Kidney (tissue), 13 donors: ENCODE measurements at regions not wholly inside any gene's neighbourhood (a gene's known extent, or its start where the extent isn't known, plus 50 kb on each side); places are given as distances from the start of the nearest gene placed in this dataset.
"Not testable (repeated sequence)": the region's sequence is repeated elsewhere in the genome, so short reads cannot be mapped to it uniquely, and the experiment has no call there.

Source experiments
- DNase-seq, 5 donors: peaks; one replicate each; pipeline ENCODE4 v3.0.0-alpha.2; 2013 to 2020
- FAIRE-seq: peaks from 2 replicates; lab custom pipeline; 2012; peaks lifted over from hg19 to GRCh38; lab: Jason Lieb, UNC
- H3K27ac ChIP-seq, 2 donors: one replicate each; pipeline ENCODE4 v1.7.0; 2013; ENCODE audit warnings: low read depth in 2 of 2, low read length in 2 of 2, inconsistent platforms in 1 of 2
- H3K27me3 ChIP-seq: one replicate; pipeline ENCODE4 v1.7.1; 2013; ENCODE audit warnings: low read length, inconsistent platforms; ENCODE audit not compliant: control insufficient read depth, insufficient read depth
- H3K36me3 ChIP-seq, 3 donors: one replicate each; pipeline versions ENCODE4 v1.7.0 to v1.7.1; 2013; ENCODE audit warnings: low read length in 3 of 3, control low read depth in 1 of 3, inconsistent platforms in 1 of 3; ENCODE audit not compliant: insufficient read depth in 3 of 3, control insufficient read depth in 2 of 3
- H3K4me1 ChIP-seq, 3 donors: one replicate each; pipeline versions ENCODE4 v1.7.0 to v1.7.1; 2013; ENCODE audit warnings: low read length in 3 of 3, inconsistent platforms in 1 of 3, low read depth in 1 of 3; ENCODE audit not compliant: control insufficient read depth in 2 of 3, insufficient read depth in 2 of 3
- H3K4me3 ChIP-seq, 3 donors: one replicate each; pipeline versions ENCODE4 v1.7.0 to v1.8.1; 2013; ENCODE audit warnings: low read length in 3 of 3, control low read depth in 1 of 3, inconsistent platforms in 1 of 3
- H3K9ac ChIP-seq, 3 donors: one replicate each; pipeline versions ENCODE4 v1.7.0 to v1.7.1; 2013; ENCODE audit warnings: low read length in 3 of 3, control low read depth in 1 of 3, inconsistent platforms in 1 of 3
- H3K9me3 ChIP-seq, 3 donors: one replicate each; pipeline versions ENCODE4 v1.7.0 to v1.7.1; 2013; ENCODE audit warnings: low read length in 3 of 3, control low read depth in 1 of 3, inconsistent platforms in 1 of 3; ENCODE audit not compliant: control insufficient read depth in 2 of 3, insufficient read depth in 1 of 3
- intact Hi-C: fragments of 100-400 bp; cut with DNase I; formaldehyde crosslinking; loops from one replicate; pipeline ENCODE4 v1.11.1; 2022
- TF ChIP-seq, protein P1 (sequence below): IDR thresholded peaks from 3 replicates; pipeline ENCODE4 v1.5.1; 2012; ENCODE audit warnings: mild to moderate bottlenecking, moderate library complexity, borderline replicate concordance; ENCODE audit not compliant: insufficient read depth; ENCODE audit errors: extremely low read depth
- donor health status: control.
- donor health status: control.
- donor health status: control.
- donor health status: control.
- donor health status: control.
- donor health status: DM: yes; HTN: yes; CAD: no.
- donor health status: Normal renal cell carcinoma (clear cell type).

DNA sequence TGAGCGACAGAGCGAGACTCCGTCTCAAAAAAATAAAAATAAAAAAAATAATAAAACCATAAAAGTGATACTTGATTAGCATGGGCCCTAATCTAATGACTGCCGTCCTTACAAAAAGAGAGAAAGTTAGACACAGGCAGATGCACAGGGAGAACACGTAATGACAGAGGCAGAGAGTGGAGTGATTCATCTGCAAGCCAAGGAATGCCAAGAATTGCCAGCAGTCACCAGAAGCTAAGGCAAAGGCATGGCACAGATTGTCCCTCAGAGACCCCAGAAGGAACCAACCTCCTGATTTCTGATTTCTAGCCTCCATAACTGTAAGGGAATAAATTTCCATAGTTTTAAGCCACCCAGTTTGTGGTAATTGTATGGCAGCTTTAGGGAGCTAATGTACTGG is 79.6 kb upstream of the FREM1 start:
- Histone ChIP-seq H3K4me1 (peaks cover 0 to 5% (median 0%) of the 10 kb centered on the region in 3 donors), H3K4me3 (no peak overlapping the region), H3K27me3 (no peaks in the 10 kb centered on the region), H3K9me3 (no peaks in the 10 kb centered on the region), H3K27ac (no peak overlapping the region), H3K9ac (no peak overlapping the region), H3K36me3 (no peaks in the 10 kb centered on the region)
- TF ChIP-seq, protein P1, sequence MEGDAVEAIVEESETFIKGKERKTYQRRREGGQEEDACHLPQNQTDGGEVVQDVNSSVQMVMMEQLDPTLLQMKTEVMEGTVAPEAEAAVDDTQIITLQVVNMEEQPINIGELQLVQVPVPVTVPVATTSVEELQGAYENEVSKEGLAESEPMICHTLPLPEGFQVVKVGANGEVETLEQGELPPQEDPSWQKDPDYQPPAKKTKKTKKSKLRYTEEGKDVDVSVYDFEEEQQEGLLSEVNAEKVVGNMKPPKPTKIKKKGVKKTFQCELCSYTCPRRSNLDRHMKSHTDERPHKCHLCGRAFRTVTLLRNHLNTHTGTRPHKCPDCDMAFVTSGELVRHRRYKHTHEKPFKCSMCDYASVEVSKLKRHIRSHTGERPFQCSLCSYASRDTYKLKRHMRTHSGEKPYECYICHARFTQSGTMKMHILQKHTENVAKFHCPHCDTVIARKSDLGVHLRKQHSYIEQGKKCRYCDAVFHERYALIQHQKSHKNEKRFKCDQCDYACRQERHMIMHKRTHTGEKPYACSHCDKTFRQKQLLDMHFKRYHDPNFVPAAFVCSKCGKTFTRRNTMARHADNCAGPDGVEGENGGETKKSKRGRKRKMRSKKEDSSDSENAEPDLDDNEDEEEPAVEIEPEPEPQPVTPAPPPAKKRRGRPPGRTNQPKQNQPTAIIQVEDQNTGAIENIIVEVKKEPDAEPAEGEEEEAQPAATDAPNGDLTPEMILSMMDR, result no peak
- no peak for DNase-seq
- intact Hi-C loops, result no loop called here
- no peak for FAIRE-seq

- H3K27ac ChIP-seq, FAIRE-seq, H3K4me1 ChIP-seq, H3K9ac ChIP-seq, H3K9me3 ChIP-seq, DNase-seq, H3K27me3 ChIP-seq, H3K4me3 ChIP-seq, H3K36me3 ChIP-seq, intact Hi-C loops: not testable (repeated sequence)
These were observed 79.1 kb upstream of the FREM1 start for GRCh38 chr9:14989336-14989735.

DNA sequence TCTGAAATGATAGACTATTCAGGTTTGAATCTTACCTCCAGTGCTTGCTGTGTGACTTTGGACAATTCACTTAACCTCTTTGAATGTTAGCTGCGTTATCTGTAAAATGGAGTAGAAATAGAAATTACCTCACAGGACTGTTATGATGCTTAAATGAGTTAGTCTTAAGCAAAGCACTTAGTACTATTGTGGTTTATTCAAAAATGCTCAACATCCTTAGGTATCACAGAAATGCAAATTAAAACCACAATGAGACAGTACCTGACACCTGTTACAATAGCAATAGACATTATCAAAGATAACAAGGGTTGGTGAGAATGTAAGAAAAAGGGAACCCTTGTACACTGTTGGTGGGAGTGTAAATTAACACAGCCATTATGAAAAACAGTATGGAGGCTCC is 77.6 kb upstream of the FREM1 start:
- no peaks in the 10 kb centered on the region for H3K4me1 ChIP-seq
- TF ChIP-seq, protein P1, result no peak
- no peaks in the 10 kb centered on the region for H3K9me3 ChIP-seq
- DNase-seq, result no peak
- no peak overlapping the region for H3K9ac ChIP-seq
- H3K27me3 ChIP-seq, result no peaks in the 10 kb centered on the region
- H3K36me3 ChIP-seq, result no peaks in the 10 kb centered on the region
- H3K27ac ChIP-seq, result no peak overlapping the region
- no peak overlapping the region for H3K4me3 ChIP-seq
- FAIRE-seq, result no peak
- intact Hi-C loops, result no loop called here

GRCh38 chr9:14985419-14985818 is 75.2 kb upstream of the FREM1 start:
- Histone ChIP-seq H3K36me3 (no peaks in the 10 kb centered on the region), H3K27me3 (no peaks in the 10 kb centered on the region), H3K4me1 (no peaks in the 10 kb centered on the region), H3K9me3 (no peaks in the 10 kb centered on the region), H3K4me3 (no peak overlapping the region), H3K27ac (no peak overlapping the region), H3K9ac (no peak overlapping the region)
- DNase-seq (no peak), FAIRE-seq (no peak)
- TF ChIP-seq, protein P1, result no peak
- intact Hi-C loops, result no loop called here
